ENCODE measurements at regions not wholly inside any gene's neighbourhood (a gene's known extent, or its start where the extent isn't known, plus 50 kb on each side); places are given as distances from the start of the nearest gene placed in this dataset.

DNA sequence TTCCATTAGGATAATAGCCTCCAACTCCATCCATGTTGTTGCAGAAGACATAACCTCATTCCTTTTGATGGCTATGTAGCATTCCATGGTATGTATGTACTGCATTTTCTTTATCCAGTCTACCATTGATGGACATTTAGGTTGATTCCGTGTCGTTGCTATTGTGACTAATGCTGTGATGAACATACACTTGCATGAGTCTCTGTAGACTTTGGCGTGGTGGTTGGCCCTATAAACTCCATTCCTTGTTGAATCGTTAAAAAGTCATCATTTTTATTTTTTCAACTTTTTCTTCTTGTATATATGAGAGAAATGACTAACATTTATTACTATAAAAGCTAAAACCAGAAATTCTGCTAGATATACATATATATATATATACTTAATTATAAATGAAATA, 1491.9 kb upstream of the CDH6 start:
- TF ChIP-seq EZH2 (IDR thresholded peaks at IDR 0.05; ENCODE audit: borderline replicate concordance, low read depth, low read length, severe bottlenecking) = no peak
- TF ChIP-seq, protein P1, sequence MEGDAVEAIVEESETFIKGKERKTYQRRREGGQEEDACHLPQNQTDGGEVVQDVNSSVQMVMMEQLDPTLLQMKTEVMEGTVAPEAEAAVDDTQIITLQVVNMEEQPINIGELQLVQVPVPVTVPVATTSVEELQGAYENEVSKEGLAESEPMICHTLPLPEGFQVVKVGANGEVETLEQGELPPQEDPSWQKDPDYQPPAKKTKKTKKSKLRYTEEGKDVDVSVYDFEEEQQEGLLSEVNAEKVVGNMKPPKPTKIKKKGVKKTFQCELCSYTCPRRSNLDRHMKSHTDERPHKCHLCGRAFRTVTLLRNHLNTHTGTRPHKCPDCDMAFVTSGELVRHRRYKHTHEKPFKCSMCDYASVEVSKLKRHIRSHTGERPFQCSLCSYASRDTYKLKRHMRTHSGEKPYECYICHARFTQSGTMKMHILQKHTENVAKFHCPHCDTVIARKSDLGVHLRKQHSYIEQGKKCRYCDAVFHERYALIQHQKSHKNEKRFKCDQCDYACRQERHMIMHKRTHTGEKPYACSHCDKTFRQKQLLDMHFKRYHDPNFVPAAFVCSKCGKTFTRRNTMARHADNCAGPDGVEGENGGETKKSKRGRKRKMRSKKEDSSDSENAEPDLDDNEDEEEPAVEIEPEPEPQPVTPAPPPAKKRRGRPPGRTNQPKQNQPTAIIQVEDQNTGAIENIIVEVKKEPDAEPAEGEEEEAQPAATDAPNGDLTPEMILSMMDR (IDR thresholded peaks at IDR 0.05; ENCODE audit: extremely low read depth in 1 of 2, insufficient read depth in 1 of 2, low read depth in 1 of 2, low read length in 2 of 2) = no peak
- TF ChIP-seq POLR2A (IDR thresholded peaks at IDR 0.05; ENCODE audit: low read depth, low read length) = no peak

Data from endothelial cell of umbilical vein (primary cell).